ENCODE measurements at regions not wholly inside any gene's neighbourhood (a gene's known extent, or its start where the extent isn't known, plus 50 kb on each side); places are given as distances from the start of the nearest gene placed in this dataset.

DNA sequence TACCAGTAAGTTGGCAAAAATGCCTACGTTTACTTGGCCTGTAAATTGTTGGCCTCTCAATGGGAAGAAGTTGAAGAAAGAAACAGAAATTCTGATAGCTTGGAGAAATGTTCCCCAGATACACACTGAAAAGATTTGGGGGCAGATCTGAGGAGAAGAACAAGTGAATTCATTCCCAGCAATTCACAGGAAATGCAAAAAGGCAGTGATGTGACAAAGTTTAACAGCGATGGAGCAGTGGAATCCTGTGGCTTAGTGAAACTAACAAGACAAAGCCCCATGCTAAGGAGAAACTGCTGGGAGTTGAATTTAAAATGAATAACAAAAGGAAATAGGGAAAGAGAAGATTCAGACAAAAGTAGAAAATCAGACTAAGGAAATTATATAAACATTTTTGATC, 213.2 kb upstream of the EDIL3 start:
- Histone ChIP-seq H3K9me3 (ENCODE audit: control insufficient read depth, low read depth, low read length) (no peaks in the 10 kb centered on the region), H3K36me3 (ENCODE audit: control insufficient read depth in 2 of 2, extremely low read depth in 1 of 2, insufficient read depth in 2 of 2, low read length in 2 of 2) (no peaks in the 10 kb centered on the region), H4K20me1 (ENCODE audit: control insufficient read depth, extremely low read depth, insufficient read depth, low read length) (no peaks in the 10 kb centered on the region), H3K4me1 (ENCODE audit: control insufficient read depth, extremely low read depth, insufficient read depth, low read length) (no peaks in the 10 kb centered on the region), H3K9ac (ENCODE audit: control insufficient read depth, extremely low read depth, insufficient read depth, low read length) (no peak overlapping the region), H3K4me3 (ENCODE audit: control insufficient read depth in 2 of 3, extremely low read depth in 1 of 3, insufficient read depth in 2 of 3, low read depth in 1 of 3, low read length in 3 of 3) (no peak overlapping the region), H3K4me2 (ENCODE audit: control insufficient read depth, extremely low read depth, insufficient read depth, low read depth, low read length) (no peak overlapping the region), H3K79me2 (ENCODE audit: control insufficient read depth, insufficient read depth, low read length) (no peaks in the 10 kb centered on the region), H2AFZ (ENCODE audit: control insufficient read depth, low read length) (no peak overlapping the region), H3K27ac (ENCODE audit: control insufficient read depth, insufficient read depth, low read length) (no peak overlapping the region), H3K27me3 (ENCODE audit: control insufficient read depth, extremely low read depth, insufficient read depth, low read length) (peaks cover 5% of the 10 kb centered on the region), H3K9me1 (ENCODE audit: control insufficient read depth, extremely low read depth, insufficient read depth, low read length) (no peaks in the 10 kb centered on the region)
- DNase-seq (ENCODE audit: low read depth, low spot score) (no peak), FAIRE-seq (no peak)
- dilution Hi-C loops (cut with MboI; ENCODE audit: extremely low pct_ligation_motif_present, low sequenced_read_pairs), result no loop called here
- TF ChIP-seq EZH2 (IDR thresholded peaks at IDR 0.05; ENCODE audit: low read length), result no peak
- TF ChIP-seq, protein P1, sequence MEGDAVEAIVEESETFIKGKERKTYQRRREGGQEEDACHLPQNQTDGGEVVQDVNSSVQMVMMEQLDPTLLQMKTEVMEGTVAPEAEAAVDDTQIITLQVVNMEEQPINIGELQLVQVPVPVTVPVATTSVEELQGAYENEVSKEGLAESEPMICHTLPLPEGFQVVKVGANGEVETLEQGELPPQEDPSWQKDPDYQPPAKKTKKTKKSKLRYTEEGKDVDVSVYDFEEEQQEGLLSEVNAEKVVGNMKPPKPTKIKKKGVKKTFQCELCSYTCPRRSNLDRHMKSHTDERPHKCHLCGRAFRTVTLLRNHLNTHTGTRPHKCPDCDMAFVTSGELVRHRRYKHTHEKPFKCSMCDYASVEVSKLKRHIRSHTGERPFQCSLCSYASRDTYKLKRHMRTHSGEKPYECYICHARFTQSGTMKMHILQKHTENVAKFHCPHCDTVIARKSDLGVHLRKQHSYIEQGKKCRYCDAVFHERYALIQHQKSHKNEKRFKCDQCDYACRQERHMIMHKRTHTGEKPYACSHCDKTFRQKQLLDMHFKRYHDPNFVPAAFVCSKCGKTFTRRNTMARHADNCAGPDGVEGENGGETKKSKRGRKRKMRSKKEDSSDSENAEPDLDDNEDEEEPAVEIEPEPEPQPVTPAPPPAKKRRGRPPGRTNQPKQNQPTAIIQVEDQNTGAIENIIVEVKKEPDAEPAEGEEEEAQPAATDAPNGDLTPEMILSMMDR (optimal IDR thresholded peaks at IDR 0.05 in 1 of 3, IDR thresholded peaks at IDR 0.05 in 1 of 3, conservative IDR thresholded peaks at IDR 0.05 in 1 of 3; ENCODE audit: extremely low read depth in 1 of 3, insufficient read depth in 2 of 3, low read length in 3 of 3), result no peak

DNA sequence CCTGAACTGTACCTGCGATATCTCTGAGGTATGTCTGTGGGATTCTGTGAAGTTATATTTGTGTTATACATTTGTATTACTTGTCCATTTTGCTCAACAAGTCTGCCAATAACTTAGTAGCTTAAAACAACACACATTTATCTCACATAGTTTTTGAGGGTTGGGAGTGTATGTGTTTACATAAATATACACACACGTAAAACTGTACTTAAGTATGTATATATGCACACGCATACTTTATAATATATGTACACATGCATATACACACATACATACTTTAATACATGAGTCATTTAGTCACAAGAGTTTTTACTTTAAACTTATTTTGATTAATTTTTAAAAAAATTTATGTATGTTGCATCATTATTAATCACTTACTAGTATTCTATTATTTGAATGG, 205.9 kb upstream of the EDIL3 start:
- Histone ChIP-seq H3K27me3 (ENCODE audit: control insufficient read depth, extremely low read depth, insufficient read depth, low read length) (no peaks in the 10 kb centered on the region), H3K79me2 (ENCODE audit: control insufficient read depth, insufficient read depth, low read length) (no peaks in the 10 kb centered on the region), H3K9ac (ENCODE audit: control insufficient read depth, extremely low read depth, insufficient read depth, low read length) (no peak overlapping the region), H3K27ac (ENCODE audit: control insufficient read depth, insufficient read depth, low read length) (no peak overlapping the region), H4K20me1 (ENCODE audit: control insufficient read depth, extremely low read depth, insufficient read depth, low read length) (no peaks in the 10 kb centered on the region), H3K4me3 (ENCODE audit: control insufficient read depth in 2 of 3, extremely low read depth in 1 of 3, insufficient read depth in 2 of 3, low read depth in 1 of 3, low read length in 3 of 3) (no peak overlapping the region), H2AFZ (ENCODE audit: control insufficient read depth, low read length) (no peak overlapping the region), H3K4me1 (ENCODE audit: control insufficient read depth, extremely low read depth, insufficient read depth, low read length) (no peaks in the 10 kb centered on the region), H3K36me3 (ENCODE audit: control insufficient read depth in 2 of 2, extremely low read depth in 1 of 2, insufficient read depth in 2 of 2, low read length in 2 of 2) (no peaks in the 10 kb centered on the region), H3K9me1 (ENCODE audit: control insufficient read depth, extremely low read depth, insufficient read depth, low read length) (no peaks in the 10 kb centered on the region), H3K9me3 (ENCODE audit: control insufficient read depth, low read depth, low read length) (no peaks in the 10 kb centered on the region), H3K4me2 (ENCODE audit: control insufficient read depth, extremely low read depth, insufficient read depth, low read depth, low read length) (no peak overlapping the region)
- dilution Hi-C loops (cut with MboI; ENCODE audit: extremely low pct_ligation_motif_present, low sequenced_read_pairs), result no loop called here
- TF ChIP-seq, protein P1 (optimal IDR thresholded peaks at IDR 0.05 in 1 of 3, IDR thresholded peaks at IDR 0.05 in 1 of 3, conservative IDR thresholded peaks at IDR 0.05 in 1 of 3; ENCODE audit: extremely low read depth in 1 of 3, insufficient read depth in 2 of 3, low read length in 3 of 3), result no peak
- TF ChIP-seq EZH2 (IDR thresholded peaks at IDR 0.05; ENCODE audit: low read length), result no peak
- FAIRE-seq (no peak), DNase-seq (ENCODE audit: low read depth, low spot score) (no peak)
